CD4-positive, alpha-beta T cell (primary cell): ENCODE measurements at regions not wholly inside any gene's neighbourhood (a gene's known extent, or its start where the extent isn't known, plus 50 kb on each side); places are given as distances from the start of the nearest gene placed in this dataset.

Experiments
- ATAC-seq: fragments of 200-7000 bp; cut with Tn5 transposase; one replicate; pipeline ENCODE4 v1.10.0; 2022; ENCODE audit warnings: mild to moderate bottlenecking; ENCODE audit not compliant: poor library complexity
- CTCF ChIA-PET: fragments of 350-600 bp; sonication (Branson Sonifier 250); formaldehyde crosslinking; loops from one replicate; lab custom pipeline; 2021; ENCODE audit warnings: antibody characterized with exemption, inconsistent platforms; lab: Charles Lee
- POLR2A ChIA-PET: fragments of 350-600 bp; sonication (Branson Sonifier 250); formaldehyde crosslinking; loops from one replicate; lab custom pipeline; 2021; ENCODE audit warnings: antibody characterized with exemption, inconsistent platforms; lab: Charles Lee
- DNase-seq, 14 experiments: peaks; one replicate each; pipeline ENCODE4 v3.0.0-alpha.2; 2013 to 2020; ENCODE audit warnings: mixed read lengths in 2 of 14
- H3K27ac ChIP-seq, 2 donors: one replicate each; pipeline versions ENCODE4 v1.5.1 to v1.7.0; 2013; ENCODE audit warnings: low read length in 2 of 2, low read depth in 1 of 2, mild to moderate bottlenecking in 1 of 2
- H3K27me3 ChIP-seq, 2 experiments: 1 replicate in 1 of 2; 2 replicates in 1 of 2; pipeline versions ENCODE4 v1.6.1 to v1.7.0; 2013; ENCODE audit warnings: low read length in 2 of 2, control low read depth in 1 of 2, mild to moderate bottlenecking in 1 of 2, moderate library complexity in 1 of 2; ENCODE audit not compliant: insufficient read depth in 2 of 2, control insufficient read depth in 1 of 2
- H3K36me3 ChIP-seq: one replicate; pipeline ENCODE4 v1.6.1; 2013; ENCODE audit warnings: low read length, control low read depth; ENCODE audit not compliant: insufficient read depth
- H3K4me1 ChIP-seq: one replicate; pipeline ENCODE4 v1.6.1; 2013; ENCODE audit warnings: low read length, control low read depth; ENCODE audit not compliant: insufficient read depth
- H3K4me3 ChIP-seq: one replicate; pipeline ENCODE4 v1.5.1; 2013; ENCODE audit warnings: mild to moderate bottlenecking, low read length, moderate library complexity
- H3K9me3 ChIP-seq, 2 experiments: 1 replicate in 1 of 2; 2 replicates in 1 of 2; pipeline versions ENCODE4 v1.6.1 to v1.7.0; 2013; ENCODE audit warnings: low read length in 2 of 2, mild to moderate bottlenecking in 2 of 2, control low read depth in 1 of 2, moderate library complexity in 1 of 2; ENCODE audit not compliant: control insufficient read depth in 1 of 2, insufficient read depth in 1 of 2
- H3K27ac Mint-ChIP-seq: one replicate; pipeline ENCODE4 v1.8.0; 2020; ENCODE audit warnings: mixed read lengths
- H3K27me3 Mint-ChIP-seq: one replicate; pipeline ENCODE4 v1.8.0; 2021; ENCODE audit warnings: mixed read lengths
- H3K36me3 Mint-ChIP-seq: one replicate; pipeline ENCODE4 v1.8.0; 2021; ENCODE audit warnings: low read depth, mixed read lengths
- H3K4me1 Mint-ChIP-seq: one replicate; pipeline ENCODE4 v1.8.0; 2021; ENCODE audit warnings: low read depth, mixed read lengths
- H3K4me3 Mint-ChIP-seq: one replicate; pipeline ENCODE4 v1.8.0; 2020; ENCODE audit warnings: mild to moderate bottlenecking, mixed read lengths
- H3K9me3 Mint-ChIP-seq: one replicate; pipeline ENCODE4 v1.8.0; 2020; ENCODE audit warnings: mixed read lengths
- intact Hi-C, 2 experiments: fragments of 100-400 bp; cut with DNase I in 1 of 2; cut with micrococcal nuclease in 1 of 2; formaldehyde crosslinking; loops; one replicate each; pipeline versions ENCODE4 v1.15.1 to v1.9.0; 2023 to 2025; cut with DNase I, micrococcal nuclease
- TF ChIP-seq, protein P1 (sequence below): fragments of 200-600 bp; IDR thresholded peaks from one replicate; pipeline ENCODE4 v1.8.0; 2022; ENCODE audit warnings: antibody characterized with exemption, mild to moderate bottlenecking

DNA sequence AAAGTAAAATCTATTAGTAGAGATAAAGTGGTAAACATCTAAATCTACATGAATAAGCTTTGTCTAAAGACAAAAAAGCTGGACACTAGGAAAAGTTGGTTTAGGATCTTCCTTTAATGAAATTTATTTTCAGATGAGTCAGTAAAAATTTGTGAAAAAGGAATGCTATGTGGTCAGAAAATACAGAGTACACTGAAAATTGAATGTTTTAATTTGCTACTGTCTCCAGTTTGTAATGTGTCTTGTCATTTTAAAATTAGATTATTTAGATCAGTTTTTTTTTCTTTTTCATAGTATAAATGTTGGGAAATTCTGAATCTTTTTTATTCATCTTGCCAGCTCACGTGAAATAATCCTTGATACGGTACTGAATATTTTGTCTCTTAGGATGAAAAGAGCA lies 56.9 kb downstream of the SLITRK6 start:
- POLR2A ChIA-PET = no interaction called here

DNA sequence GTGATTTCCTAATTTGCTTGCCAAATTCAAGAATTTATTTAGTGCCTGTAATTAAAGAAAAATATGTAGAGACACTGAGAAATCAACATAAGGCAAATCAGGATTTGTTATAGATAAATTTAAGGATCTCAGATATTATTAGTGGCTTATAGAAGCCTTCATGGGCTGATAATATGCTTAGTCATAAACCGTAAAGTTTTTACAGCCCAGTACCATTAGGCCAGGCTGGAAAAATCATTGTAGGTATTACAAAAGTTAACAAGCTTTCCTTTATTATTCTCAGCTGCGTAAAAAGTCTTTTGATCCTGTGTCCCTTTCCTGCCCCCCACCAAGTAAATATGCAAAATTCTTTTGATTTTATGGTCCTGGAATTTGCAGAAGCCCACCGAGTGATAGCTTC lies 58.2 kb downstream of the SLITRK6 start:
- CTCF ChIA-PET = no interaction called here
- Histone ChIP-seq H3K9me3 (no peaks in the 10 kb centered on the region), H3K27me3 (no peaks in the 10 kb centered on the region), H3K36me3 (no peaks in the 10 kb centered on the region), H3K4me1 (no peaks in the 10 kb centered on the region), H3K27ac (no peak overlapping the region), H3K4me3 (no peak overlapping the region)
- ATAC-seq (no peak), DNase-seq (no peak)
- Mint-ChIP-seq H3K9me3 (no peaks in the 10 kb centered on the region), H3K27ac (no peak overlapping the region), H3K4me1 (no peaks in the 10 kb centered on the region), H3K27me3 (no peaks in the 10 kb centered on the region), H3K4me3 (no peak overlapping the region), H3K36me3 (no peaks in the 10 kb centered on the region)
- POLR2A ChIA-PET = no interaction called here
- intact Hi-C loops = no loop called here
- TF ChIP-seq, protein P1, sequence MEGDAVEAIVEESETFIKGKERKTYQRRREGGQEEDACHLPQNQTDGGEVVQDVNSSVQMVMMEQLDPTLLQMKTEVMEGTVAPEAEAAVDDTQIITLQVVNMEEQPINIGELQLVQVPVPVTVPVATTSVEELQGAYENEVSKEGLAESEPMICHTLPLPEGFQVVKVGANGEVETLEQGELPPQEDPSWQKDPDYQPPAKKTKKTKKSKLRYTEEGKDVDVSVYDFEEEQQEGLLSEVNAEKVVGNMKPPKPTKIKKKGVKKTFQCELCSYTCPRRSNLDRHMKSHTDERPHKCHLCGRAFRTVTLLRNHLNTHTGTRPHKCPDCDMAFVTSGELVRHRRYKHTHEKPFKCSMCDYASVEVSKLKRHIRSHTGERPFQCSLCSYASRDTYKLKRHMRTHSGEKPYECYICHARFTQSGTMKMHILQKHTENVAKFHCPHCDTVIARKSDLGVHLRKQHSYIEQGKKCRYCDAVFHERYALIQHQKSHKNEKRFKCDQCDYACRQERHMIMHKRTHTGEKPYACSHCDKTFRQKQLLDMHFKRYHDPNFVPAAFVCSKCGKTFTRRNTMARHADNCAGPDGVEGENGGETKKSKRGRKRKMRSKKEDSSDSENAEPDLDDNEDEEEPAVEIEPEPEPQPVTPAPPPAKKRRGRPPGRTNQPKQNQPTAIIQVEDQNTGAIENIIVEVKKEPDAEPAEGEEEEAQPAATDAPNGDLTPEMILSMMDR = no peak

More for the DNA sequence above, 56.9 kb downstream of the SLITRK6 start:
- Mint-ChIP-seq H3K27ac (no peak overlapping the region), H3K27me3 (no peaks in the 10 kb centered on the region), H3K4me3 (no peak overlapping the region), H3K9me3 (no peaks in the 10 kb centered on the region), H3K36me3 (no peaks in the 10 kb centered on the region), H3K4me1 (no peaks in the 10 kb centered on the region)
- H3K27me3 ChIP-seq = no peaks in the 10 kb centered on the region
- H3K27ac ChIP-seq = no peak overlapping the region
- CTCF ChIA-PET = no interaction called here
- H3K4me1 ChIP-seq = no peaks in the 10 kb centered on the region
- no peaks in the 10 kb centered on the region for H3K36me3 ChIP-seq
- ATAC-seq (no peak), DNase-seq (no peak)
- no peak overlapping the region for H3K4me3 ChIP-seq
- intact Hi-C loops = no loop called here
- TF ChIP-seq, protein P1 = no peak
- H3K9me3 ChIP-seq = no peaks in the 10 kb centered on the region

DNA sequence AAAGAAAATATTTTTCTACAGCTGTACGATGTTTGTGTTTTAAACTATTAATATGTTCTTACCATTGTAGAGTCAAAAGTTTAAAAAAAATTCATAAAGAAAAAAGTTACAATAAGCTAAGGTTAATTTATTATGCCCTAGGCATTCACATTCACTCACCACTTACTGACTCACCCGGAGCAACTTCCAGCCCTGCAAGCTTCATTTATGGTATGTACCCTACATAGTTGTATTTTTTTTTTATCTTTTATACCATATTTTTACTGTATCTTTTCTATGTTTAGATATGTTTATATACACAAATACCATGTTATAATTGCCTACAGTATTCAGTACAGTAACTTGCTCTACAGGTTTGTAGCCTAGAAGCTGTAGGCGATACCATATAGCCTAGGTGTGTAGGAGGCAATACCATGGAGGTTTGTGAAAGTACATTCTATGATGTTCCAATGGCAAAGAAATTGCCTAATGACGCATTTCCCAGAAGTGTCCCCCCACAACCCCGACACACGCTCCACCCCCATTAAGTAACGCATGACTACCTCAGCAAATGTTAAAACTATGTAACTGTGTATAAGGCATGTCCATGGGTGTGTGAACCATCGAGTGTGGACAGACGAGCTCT lies 60.4 kb downstream of the SLITRK6 start:
- H3K36me3 ChIP-seq = no peaks in the 10 kb centered on the region
- H3K9me3 ChIP-seq = no peaks in the 10 kb centered on the region
- no peak overlapping the region for H3K4me3 ChIP-seq
- H3K9me3 Mint-ChIP-seq = no peaks in the 10 kb centered on the region
- H3K36me3 Mint-ChIP-seq = no peaks in the 10 kb centered on the region
- no peaks in the 10 kb centered on the region for H3K4me1 Mint-ChIP-seq
- POLR2A ChIA-PET = no interaction called here
- H3K27ac Mint-ChIP-seq = no peak overlapping the region
- DNase-seq = no peak
- TF ChIP-seq, protein P1 = no peak
- H3K4me3 Mint-ChIP-seq = no peak overlapping the region
- no peak overlapping the region for H3K27ac ChIP-seq
- no peaks in the 10 kb centered on the region for H3K27me3 ChIP-seq
- CTCF ChIA-PET = no interaction called here
- intact Hi-C loops = no loop called here
- no peaks in the 10 kb centered on the region for H3K4me1 ChIP-seq
- no peaks in the 10 kb centered on the region for H3K27me3 Mint-ChIP-seq
- ATAC-seq = no peak
